Stimulated activated CD8-positive, alpha-beta memory T cell treated with anti-CD3 and anti-CD28 coated beads, Interleukin-15, amount 100 ng/mL, for 24 hours (primary cell): ENCODE measurements at regions not wholly inside any gene's neighbourhood (a gene's known extent, or its start where the extent isn't known, plus 50 kb on each side); places are given as distances from the start of the nearest gene placed in this dataset.
"Not testable (repeated sequence)": the region's sequence is repeated elsewhere in the genome, so short reads cannot be mapped to it uniquely, and the experiment has no call there.

Source experiments
- DNase-seq: peaks from one replicate; pipeline ENCODE4 v3.0.0-alpha.2; 2020; ENCODE audit warnings: low read depth

GRCh38 chr6:119447921-119448320 lies 98.4 kb upstream of the MAN1A1 start:
- DNase-seq, result no peak

GRCh38 chr6:119446609-119447008 lies 97.0 kb upstream of the MAN1A1 start:
- DNase-seq, result no peak

GRCh38 chr6:119446115-119446554 lies 96.6 kb upstream of the MAN1A1 start:
- no peak for DNase-seq

- no peak for DNase-seq
Measured at GRCh38 chr6:119445666-119446065, 96.1 kb upstream of the MAN1A1 start.

GRCh38 chr6:119444642-119445557 lies 95.3 kb upstream of the MAN1A1 start:
- no peak for DNase-seq

- no peak for DNase-seq
Measured at GRCh38 chr6:119443993-119444641, 94.6 kb upstream of the MAN1A1 start.

GRCh38 chr6:119442776-119443184 lies 93.2 kb upstream of the MAN1A1 start:
- DNase-seq, result no peak

GRCh38 chr6:119440953-119441352 lies 91.4 kb upstream of the MAN1A1 start:
- DNase-seq, result no peak

GRCh38 chr6:119436583-119436982 lies 87.0 kb upstream of the MAN1A1 start:
- DNase-seq, result no peak

- DNase-seq, result no peak
Measured at GRCh38 chr6:119431799-119432198, 82.2 kb upstream of the MAN1A1 start.

GRCh38 chr6:119430805-119431204 lies 81.2 kb upstream of the MAN1A1 start:
- DNase-seq, result no peak

GRCh38 chr6:119428633-119429032 lies 79.1 kb upstream of the MAN1A1 start:
- DNase-seq, result no peak

GRCh38 chr6:119426619-119427018 lies 77.1 kb upstream of the MAN1A1 start:
- no peak for DNase-seq

GRCh38 chr6:119423996-119424395 lies 74.4 kb upstream of the MAN1A1 start:
- no peak for DNase-seq

GRCh38 chr6:119418084-119418483 lies 68.5 kb upstream of the MAN1A1 start:
- not testable (repeated sequence) for DNase-seq

GRCh38 chr6:119407156-119407555 lies 57.6 kb upstream of the MAN1A1 start:
- DNase-seq, result no peak

GRCh38 chr6:119405114-119405513 lies 55.6 kb upstream of the MAN1A1 start:
- DNase-seq, result not testable (repeated sequence)
